DOHH2 (cell line): ENCODE measurements at regions not wholly inside any gene's neighbourhood (a gene's known extent, or its start where the extent isn't known, plus 50 kb on each side); places are given as distances from the start of the nearest gene placed in this dataset.

Experiments
- EZH2phosphoT487 ChIP-seq: fragments of 200-600 bp; sonication (generic); IDR thresholded peaks from 2 replicates; pipeline ENCODE4 v1.6.1; 2017; ENCODE audit warnings: borderline replicate concordance, mild to moderate bottlenecking, antibody characterized with exemption, low read length, moderate library complexity, mixed read lengths
- TF ChIP-seq, protein P1 (sequence below): fragments of 200-600 bp; sonication (generic); IDR thresholded peaks from one replicate; pipeline ENCODE4 v1.5.1; 2014; ENCODE audit warnings: antibody characterized with exemption, mild to moderate bottlenecking, low read depth, low read length; ENCODE audit not compliant: poor library complexity, severe bottlenecking

DNA sequence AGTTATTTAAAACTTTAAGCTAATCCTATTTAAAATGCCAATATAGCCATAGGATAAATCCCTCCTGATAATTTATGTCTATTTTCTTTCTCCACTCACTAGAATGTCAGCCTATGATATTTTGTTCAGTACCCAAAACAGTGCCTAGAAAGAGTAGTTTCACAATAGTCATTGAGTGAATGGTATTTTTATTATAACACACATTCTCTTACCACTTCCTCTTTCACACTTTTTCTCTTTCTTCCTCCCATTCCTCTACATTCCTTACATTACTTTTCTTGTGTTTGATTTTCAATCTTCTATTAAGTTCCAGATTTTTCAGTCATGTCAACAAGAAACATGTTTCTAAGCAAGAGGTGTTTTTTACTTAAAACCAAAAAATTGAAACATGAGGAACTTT lies 327.6 kb upstream of the UBE2E3 start:
- TF ChIP-seq, protein P1, sequence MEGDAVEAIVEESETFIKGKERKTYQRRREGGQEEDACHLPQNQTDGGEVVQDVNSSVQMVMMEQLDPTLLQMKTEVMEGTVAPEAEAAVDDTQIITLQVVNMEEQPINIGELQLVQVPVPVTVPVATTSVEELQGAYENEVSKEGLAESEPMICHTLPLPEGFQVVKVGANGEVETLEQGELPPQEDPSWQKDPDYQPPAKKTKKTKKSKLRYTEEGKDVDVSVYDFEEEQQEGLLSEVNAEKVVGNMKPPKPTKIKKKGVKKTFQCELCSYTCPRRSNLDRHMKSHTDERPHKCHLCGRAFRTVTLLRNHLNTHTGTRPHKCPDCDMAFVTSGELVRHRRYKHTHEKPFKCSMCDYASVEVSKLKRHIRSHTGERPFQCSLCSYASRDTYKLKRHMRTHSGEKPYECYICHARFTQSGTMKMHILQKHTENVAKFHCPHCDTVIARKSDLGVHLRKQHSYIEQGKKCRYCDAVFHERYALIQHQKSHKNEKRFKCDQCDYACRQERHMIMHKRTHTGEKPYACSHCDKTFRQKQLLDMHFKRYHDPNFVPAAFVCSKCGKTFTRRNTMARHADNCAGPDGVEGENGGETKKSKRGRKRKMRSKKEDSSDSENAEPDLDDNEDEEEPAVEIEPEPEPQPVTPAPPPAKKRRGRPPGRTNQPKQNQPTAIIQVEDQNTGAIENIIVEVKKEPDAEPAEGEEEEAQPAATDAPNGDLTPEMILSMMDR, result no peak
- TF ChIP-seq EZH2phosphoT487, result no peak
